ENCODE measurements at regions not wholly inside any gene's neighbourhood (a gene's known extent, or its start where the extent isn't known, plus 50 kb on each side); places are given as distances from the start of the nearest gene placed in this dataset.

DNA sequence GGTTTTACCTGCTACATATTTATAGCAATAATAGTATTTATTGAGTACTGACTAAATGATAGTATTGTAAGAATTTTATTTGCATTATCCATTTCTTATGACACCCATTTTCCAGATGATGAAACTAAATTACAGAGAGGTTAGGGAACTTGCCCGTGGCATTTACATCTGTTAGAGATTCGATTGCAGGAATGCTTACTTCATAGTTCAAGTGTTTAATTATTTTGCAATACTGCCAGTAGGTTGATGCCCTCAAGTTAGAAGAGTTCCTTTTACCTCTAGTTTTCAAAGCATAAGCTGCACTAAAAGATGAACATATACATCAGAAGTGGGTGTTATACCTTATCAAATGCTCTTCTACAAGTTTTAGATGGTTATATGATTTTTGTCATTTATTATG lies 362.8 kb upstream of the RGMA start:
- TF ChIP-seq, protein P1, sequence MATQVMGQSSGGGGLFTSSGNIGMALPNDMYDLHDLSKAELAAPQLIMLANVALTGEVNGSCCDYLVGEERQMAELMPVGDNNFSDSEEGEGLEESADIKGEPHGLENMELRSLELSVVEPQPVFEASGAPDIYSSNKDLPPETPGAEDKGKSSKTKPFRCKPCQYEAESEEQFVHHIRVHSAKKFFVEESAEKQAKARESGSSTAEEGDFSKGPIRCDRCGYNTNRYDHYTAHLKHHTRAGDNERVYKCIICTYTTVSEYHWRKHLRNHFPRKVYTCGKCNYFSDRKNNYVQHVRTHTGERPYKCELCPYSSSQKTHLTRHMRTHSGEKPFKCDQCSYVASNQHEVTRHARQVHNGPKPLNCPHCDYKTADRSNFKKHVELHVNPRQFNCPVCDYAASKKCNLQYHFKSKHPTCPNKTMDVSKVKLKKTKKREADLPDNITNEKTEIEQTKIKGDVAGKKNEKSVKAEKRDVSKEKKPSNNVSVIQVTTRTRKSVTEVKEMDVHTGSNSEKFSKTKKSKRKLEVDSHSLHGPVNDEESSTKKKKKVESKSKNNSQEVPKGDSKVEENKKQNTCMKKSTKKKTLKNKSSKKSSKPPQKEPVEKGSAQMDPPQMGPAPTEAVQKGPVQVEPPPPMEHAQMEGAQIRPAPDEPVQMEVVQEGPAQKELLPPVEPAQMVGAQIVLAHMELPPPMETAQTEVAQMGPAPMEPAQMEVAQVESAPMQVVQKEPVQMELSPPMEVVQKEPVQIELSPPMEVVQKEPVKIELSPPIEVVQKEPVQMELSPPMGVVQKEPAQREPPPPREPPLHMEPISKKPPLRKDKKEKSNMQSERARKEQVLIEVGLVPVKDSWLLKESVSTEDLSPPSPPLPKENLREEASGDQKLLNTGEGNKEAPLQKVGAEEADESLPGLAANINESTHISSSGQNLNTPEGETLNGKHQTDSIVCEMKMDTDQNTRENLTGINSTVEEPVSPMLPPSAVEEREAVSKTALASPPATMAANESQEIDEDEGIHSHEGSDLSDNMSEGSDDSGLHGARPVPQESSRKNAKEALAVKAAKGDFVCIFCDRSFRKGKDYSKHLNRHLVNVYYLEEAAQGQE (IDR thresholded peaks at IDR 0.05; ENCODE audit: insufficient replicate concordance, low read depth) = no peak
- TF ChIP-seq POLR2AphosphoS5 (IDR thresholded peaks at IDR 0.05; ENCODE audit: low read depth) (no peak), GABPA (IDR thresholded peaks at IDR 0.05; ENCODE audit: low read depth) (no peak), SPI1 (IDR thresholded peaks at IDR 0.05; ENCODE audit: borderline replicate concordance, low read depth) (no peak)
- TF ChIP-seq, protein P2, sequence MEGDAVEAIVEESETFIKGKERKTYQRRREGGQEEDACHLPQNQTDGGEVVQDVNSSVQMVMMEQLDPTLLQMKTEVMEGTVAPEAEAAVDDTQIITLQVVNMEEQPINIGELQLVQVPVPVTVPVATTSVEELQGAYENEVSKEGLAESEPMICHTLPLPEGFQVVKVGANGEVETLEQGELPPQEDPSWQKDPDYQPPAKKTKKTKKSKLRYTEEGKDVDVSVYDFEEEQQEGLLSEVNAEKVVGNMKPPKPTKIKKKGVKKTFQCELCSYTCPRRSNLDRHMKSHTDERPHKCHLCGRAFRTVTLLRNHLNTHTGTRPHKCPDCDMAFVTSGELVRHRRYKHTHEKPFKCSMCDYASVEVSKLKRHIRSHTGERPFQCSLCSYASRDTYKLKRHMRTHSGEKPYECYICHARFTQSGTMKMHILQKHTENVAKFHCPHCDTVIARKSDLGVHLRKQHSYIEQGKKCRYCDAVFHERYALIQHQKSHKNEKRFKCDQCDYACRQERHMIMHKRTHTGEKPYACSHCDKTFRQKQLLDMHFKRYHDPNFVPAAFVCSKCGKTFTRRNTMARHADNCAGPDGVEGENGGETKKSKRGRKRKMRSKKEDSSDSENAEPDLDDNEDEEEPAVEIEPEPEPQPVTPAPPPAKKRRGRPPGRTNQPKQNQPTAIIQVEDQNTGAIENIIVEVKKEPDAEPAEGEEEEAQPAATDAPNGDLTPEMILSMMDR (IDR thresholded peaks at IDR 0.05; ENCODE audit: insufficient read depth, low read length) = no peak
- Histone ChIP-seq H3K4me3 (replicated peaks; ENCODE audit: insufficient read depth, low read length) (no peak overlapping the region), H3K27ac (replicated peaks) (no peak overlapping the region), H3K27me3 (ENCODE audit: insufficient read depth, poor library complexity, severe bottlenecking) (no peaks in the 10 kb centered on the region)
- DNase-seq (ENCODE audit: low read depth in 1 of 2, low spot score in 1 of 2) = peak in 1 of 2 experiments; percentile 7

GRCh38 chr15:93451265-93451664 lies 362.3 kb upstream of the RGMA start:
- DNase-seq (ENCODE audit: low read depth in 1 of 2, low spot score in 1 of 2) = no peak
- Histone ChIP-seq H3K4me3 (replicated peaks; ENCODE audit: insufficient read depth, low read length) (no peak overlapping the region), H3K27ac (replicated peaks) (no peak overlapping the region), H3K27me3 (ENCODE audit: insufficient read depth, poor library complexity, severe bottlenecking) (no peaks in the 10 kb centered on the region)
- TF ChIP-seq, protein P2 (IDR thresholded peaks at IDR 0.05; ENCODE audit: insufficient read depth, low read length) = no peak
- TF ChIP-seq GABPA (IDR thresholded peaks at IDR 0.05; ENCODE audit: low read depth) (no peak), SPI1 (IDR thresholded peaks at IDR 0.05; ENCODE audit: borderline replicate concordance, low read depth) (no peak), POLR2AphosphoS5 (IDR thresholded peaks at IDR 0.05; ENCODE audit: low read depth) (no peak)
- TF ChIP-seq, protein P1 (IDR thresholded peaks at IDR 0.05; ENCODE audit: insufficient replicate concordance, low read depth) = no peak

GRCh38 chr15:93449798-93450197 lies 360.8 kb upstream of the RGMA start:
- no peak for TF ChIP-seq SPI1 (IDR thresholded peaks at IDR 0.05; ENCODE audit: borderline replicate concordance, low read depth)
- TF ChIP-seq, protein P1 (IDR thresholded peaks at IDR 0.05; ENCODE audit: insufficient replicate concordance, low read depth) = no peak
- no peak for TF ChIP-seq GABPA (IDR thresholded peaks at IDR 0.05; ENCODE audit: low read depth)
- TF ChIP-seq POLR2AphosphoS5 (IDR thresholded peaks at IDR 0.05; ENCODE audit: low read depth) = no peak
- TF ChIP-seq, protein P2 (IDR thresholded peaks at IDR 0.05; ENCODE audit: insufficient read depth, low read length) = no peak
- no peaks in the 10 kb centered on the region for H3K27me3 ChIP-seq (ENCODE audit: insufficient read depth, poor library complexity, severe bottlenecking)
- no peak overlapping the region for H3K4me3 ChIP-seq (replicated peaks; ENCODE audit: insufficient read depth, low read length)
- H3K27ac ChIP-seq (replicated peaks) = no peak overlapping the region
- no peak for DNase-seq (ENCODE audit: low read depth in 1 of 2, low spot score in 1 of 2)

Data from HL-60 (cell line).